ENCODE measurements at regions not wholly inside any gene's neighbourhood (a gene's known extent, or its start where the extent isn't known, plus 50 kb on each side); places are given as distances from the start of the nearest gene placed in this dataset.
A peak's percentile ranks its signal among the peaks of the same experiment; 100 is the strongest.

GRCh38 chr6:113530769-113531168 lies 326.4 kb upstream of the MARCKS start:
- Mint-ChIP-seq H3K27me3 (ENCODE audit: unreplicated experiment) (no peaks in the 10 kb centered on the region), H3K27ac (ENCODE audit: unreplicated experiment) (peak overlapping the region; percentile 74), H3K9me3 (ENCODE audit: unreplicated experiment) (peaks cover 12% of the 10 kb centered on the region), H3K4me3 (ENCODE audit: unreplicated experiment) (no peak overlapping the region), H3K36me3 (ENCODE audit: unreplicated experiment) (peaks cover 10% of the 10 kb centered on the region), H3K4me1 (ENCODE audit: unreplicated experiment) (peaks cover 20% of the 10 kb centered on the region)
- TF ChIP-seq CTCF (IDR thresholded peaks at IDR 0.05) = no peak
- no peak for DNase-seq (ENCODE audit: extremely low spot score, unreplicated experiment)

GRCh38 chr6:113539202-113539601 lies 317.9 kb upstream of the MARCKS start:
- no peaks in the 10 kb centered on the region for H3K27me3 Mint-ChIP-seq (ENCODE audit: unreplicated experiment)
- peak overlapping the region; percentile 83 for H3K27ac Mint-ChIP-seq (ENCODE audit: unreplicated experiment)
- peaks cover 46% of the 10 kb centered on the region for H3K4me1 Mint-ChIP-seq (ENCODE audit: unreplicated experiment)
- DNase-seq (ENCODE audit: extremely low spot score, unreplicated experiment) = no peak
- no peak overlapping the region for H3K4me3 Mint-ChIP-seq (ENCODE audit: unreplicated experiment)
- H3K36me3 Mint-ChIP-seq (ENCODE audit: unreplicated experiment) = peaks cover 2% of the 10 kb centered on the region
- no peaks in the 10 kb centered on the region for H3K9me3 Mint-ChIP-seq (ENCODE audit: unreplicated experiment)
- TF ChIP-seq CTCF (IDR thresholded peaks at IDR 0.05) = no peak

GRCh38 chr6:113539623-113540022 lies 317.5 kb upstream of the MARCKS start:
- Mint-ChIP-seq H3K4me3 (ENCODE audit: unreplicated experiment) (no peak overlapping the region), H3K27ac (ENCODE audit: unreplicated experiment) (peak overlapping the region; percentile 83), H3K4me1 (ENCODE audit: unreplicated experiment) (peaks cover 46% of the 10 kb centered on the region), H3K36me3 (ENCODE audit: unreplicated experiment) (peaks cover 2% of the 10 kb centered on the region), H3K27me3 (ENCODE audit: unreplicated experiment) (no peaks in the 10 kb centered on the region), H3K9me3 (ENCODE audit: unreplicated experiment) (no peaks in the 10 kb centered on the region)
- TF ChIP-seq CTCF (IDR thresholded peaks at IDR 0.05) = no peak
- no peak for DNase-seq (ENCODE audit: extremely low spot score, unreplicated experiment)

- H3K9me3 Mint-ChIP-seq (ENCODE audit: unreplicated experiment) = peaks cover 4% of the 10 kb centered on the region
- TF ChIP-seq CTCF (IDR thresholded peaks at IDR 0.05) = no peak
- H3K27ac Mint-ChIP-seq (ENCODE audit: unreplicated experiment) = peak overlapping the region; percentile 83
- DNase-seq (ENCODE audit: extremely low spot score, unreplicated experiment) = no peak
- H3K4me3 Mint-ChIP-seq (ENCODE audit: unreplicated experiment) = no peak overlapping the region
- H3K4me1 Mint-ChIP-seq (ENCODE audit: unreplicated experiment) = peaks cover 46% of the 10 kb centered on the region
- no peaks in the 10 kb centered on the region for H3K27me3 Mint-ChIP-seq (ENCODE audit: unreplicated experiment)
- peaks cover 2% of the 10 kb centered on the region for H3K36me3 Mint-ChIP-seq (ENCODE audit: unreplicated experiment)
These were observed 316.7 kb upstream of the MARCKS start for GRCh38 chr6:113540466-113540865.

GRCh38 chr6:113551168-113551567 lies 306.0 kb upstream of the MARCKS start:
- Mint-ChIP-seq H3K36me3 (ENCODE audit: unreplicated experiment) (peaks cover 19% of the 10 kb centered on the region), H3K4me1 (ENCODE audit: unreplicated experiment) (no peaks in the 10 kb centered on the region), H3K9me3 (ENCODE audit: unreplicated experiment) (peaks cover 32% of the 10 kb centered on the region), H3K4me3 (ENCODE audit: unreplicated experiment) (no peak overlapping the region), H3K27ac (ENCODE audit: unreplicated experiment) (no peak overlapping the region), H3K27me3 (ENCODE audit: unreplicated experiment) (no peaks in the 10 kb centered on the region)
- no peak for DNase-seq (ENCODE audit: extremely low spot score, unreplicated experiment)
- TF ChIP-seq CTCF (IDR thresholded peaks at IDR 0.05) = no peak

Measured in osteocyte (in vitro differentiated cells).